ENCODE measurements at regions not wholly inside any gene's neighbourhood (a gene's known extent, or its start where the extent isn't known, plus 50 kb on each side); places are given as distances from the start of the nearest gene placed in this dataset.

GRCh38 chr2:66849153-66849755 is 414.3 kb downstream of the MEIS1 start:
- no peak for DNase-seq (ENCODE audit: low spot score)

GRCh38 chr2:66850376-66850775 is 415.5 kb downstream of the MEIS1 start:
- DNase-seq (ENCODE audit: low spot score), result no peak

DNA sequence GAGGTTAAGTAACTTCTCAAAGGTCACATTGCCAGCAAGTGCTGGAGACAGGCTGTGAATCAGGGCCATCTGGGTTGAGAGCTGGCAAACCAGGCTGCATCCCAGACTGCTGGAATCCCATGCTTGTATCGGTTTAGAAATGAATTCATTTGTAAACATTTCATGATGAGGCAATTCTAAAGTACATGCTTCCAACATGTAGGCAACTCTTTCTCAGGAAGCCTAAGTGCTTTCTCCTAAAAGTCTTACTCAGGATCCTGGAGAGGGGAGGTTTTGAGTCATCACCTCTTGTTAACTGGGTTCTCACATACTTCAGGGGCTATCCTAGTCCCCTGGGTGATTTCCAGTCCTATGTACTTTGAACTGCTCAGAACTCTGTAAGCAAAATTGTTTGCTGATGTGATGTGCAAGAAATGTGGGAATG is 416.5 kb downstream of the MEIS1 start:
- no peak for DNase-seq (ENCODE audit: low spot score)

GRCh38 chr2:66852953-66853352 is 418.0 kb downstream of the MEIS1 start:
- no peak for DNase-seq (ENCODE audit: low spot score)

- no peak for DNase-seq (ENCODE audit: low spot score)
These were observed 418.7 kb downstream of the MEIS1 start for GRCh38 chr2:66853585-66853984.

DNA sequence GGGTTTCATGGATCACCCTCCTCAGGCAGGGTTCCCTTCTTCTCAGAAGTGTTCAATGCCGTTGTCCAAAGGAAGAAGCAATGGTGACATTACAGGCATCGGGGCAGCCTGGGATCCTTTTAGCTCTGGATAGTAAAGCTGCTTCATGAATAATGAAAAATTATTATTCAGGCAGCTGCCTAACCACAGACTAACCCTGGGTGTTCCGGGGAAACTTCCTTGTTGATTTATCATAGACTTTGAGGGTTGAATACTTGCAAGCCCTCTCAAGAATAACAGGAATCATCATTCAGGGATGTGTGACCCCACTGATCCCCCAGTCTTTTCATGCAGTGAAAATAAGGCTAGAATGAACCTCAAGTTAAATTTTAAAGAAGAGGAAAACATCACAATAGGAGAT is 419.4 kb downstream of the MEIS1 start:
- no peak for DNase-seq (ENCODE audit: low spot score)

GRCh38 chr2:66862885-66863650 is 428.1 kb downstream of the MEIS1 start:
- DNase-seq (ENCODE audit: low spot score), result no peak

GRCh38 chr2:66865161-66865560 is 430.2 kb downstream of the MEIS1 start:
- DNase-seq (ENCODE audit: low spot score), result no peak

GRCh38 chr2:66866331-66867062 is 431.6 kb downstream of the MEIS1 start:
- DNase-seq (ENCODE audit: low spot score), result no peak

DNA sequence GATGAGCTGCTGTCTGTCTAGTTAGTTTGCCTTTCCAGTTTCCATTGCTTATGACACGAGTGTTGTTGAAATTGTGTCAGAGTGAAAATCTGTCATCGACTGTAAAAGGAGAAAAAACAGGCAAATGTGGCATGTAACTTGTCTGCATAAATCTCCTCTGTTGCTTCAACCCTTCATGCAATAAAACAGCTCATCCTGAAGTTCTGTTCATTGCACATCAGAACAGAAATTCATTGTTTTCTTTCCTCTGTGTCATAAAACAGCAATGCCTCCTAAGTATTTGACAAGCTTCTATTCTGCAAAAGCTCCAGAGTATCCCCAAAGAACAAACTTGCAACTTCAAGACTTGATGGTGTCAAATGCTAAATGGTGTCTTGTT is 432.1 kb downstream of the MEIS1 start:
- no peak for DNase-seq (ENCODE audit: low spot score)

- DNase-seq (ENCODE audit: low spot score), result no peak
These were observed 434.2 kb downstream of the MEIS1 start for GRCh38 chr2:66869076-66869475.

GRCh38 chr2:66872081-66872985 is 437.4 kb downstream of the MEIS1 start:
- DNase-seq (ENCODE audit: low spot score), result no peak

- no peak for DNase-seq (ENCODE audit: low spot score)
These were observed 438.2 kb downstream of the MEIS1 start for GRCh38 chr2:66872986-66873754.

DNA sequence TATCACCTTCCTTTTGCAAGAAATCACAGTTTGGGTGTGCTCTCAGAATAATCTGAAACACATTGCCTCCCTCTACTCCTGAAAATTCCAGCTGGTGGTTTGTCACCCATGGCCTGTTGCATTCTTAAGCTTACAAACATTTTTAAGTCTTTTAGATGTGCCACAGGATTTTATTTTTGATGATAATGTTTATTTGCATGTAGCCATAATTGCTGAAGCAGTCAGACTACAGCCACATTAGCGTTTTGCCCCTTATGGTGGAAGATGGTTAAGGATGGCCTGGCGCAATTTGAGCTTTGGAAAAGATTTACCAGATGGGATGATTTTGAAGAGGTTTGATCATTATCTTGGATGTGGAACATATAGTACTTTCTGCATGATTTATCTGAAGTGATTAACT is 439.5 kb downstream of the MEIS1 start:
- no peak for DNase-seq (ENCODE audit: low spot score)

GRCh38 chr2:66875941-66876462 is 441.1 kb downstream of the MEIS1 start:
- DNase-seq (ENCODE audit: low spot score), result no peak

GRCh38 chr2:66885775-66886383 is 451.0 kb downstream of the MEIS1 start:
- no peak for DNase-seq (ENCODE audit: low spot score)

DNA sequence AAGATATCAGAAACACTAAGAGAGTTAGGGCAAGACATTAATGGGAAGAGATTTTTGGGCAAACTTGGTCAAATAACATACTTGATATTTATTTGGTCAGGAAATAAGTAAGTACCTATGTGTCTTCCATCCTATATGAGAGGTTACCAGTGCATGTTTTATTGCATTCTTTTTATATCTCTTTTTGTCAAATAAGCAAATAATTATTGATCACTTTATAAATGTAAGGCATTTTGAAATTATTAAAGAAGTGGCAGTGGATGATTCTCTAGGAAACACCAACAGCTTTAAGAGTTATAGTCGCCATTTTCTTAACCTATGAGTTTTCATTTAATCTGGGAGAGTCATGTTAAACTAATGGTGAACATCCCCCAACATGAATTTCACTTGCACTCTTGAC is 453.3 kb downstream of the MEIS1 start:
- DNase-seq (ENCODE audit: low spot score), result no peak

- no peak for DNase-seq (ENCODE audit: low spot score)
These were observed 454.1 kb downstream of the MEIS1 start for GRCh38 chr2:66888791-66889631.

GRCh38 chr2:66889632-66889882 is 454.6 kb downstream of the MEIS1 start:
- DNase-seq (ENCODE audit: low spot score), result no peak

DNA sequence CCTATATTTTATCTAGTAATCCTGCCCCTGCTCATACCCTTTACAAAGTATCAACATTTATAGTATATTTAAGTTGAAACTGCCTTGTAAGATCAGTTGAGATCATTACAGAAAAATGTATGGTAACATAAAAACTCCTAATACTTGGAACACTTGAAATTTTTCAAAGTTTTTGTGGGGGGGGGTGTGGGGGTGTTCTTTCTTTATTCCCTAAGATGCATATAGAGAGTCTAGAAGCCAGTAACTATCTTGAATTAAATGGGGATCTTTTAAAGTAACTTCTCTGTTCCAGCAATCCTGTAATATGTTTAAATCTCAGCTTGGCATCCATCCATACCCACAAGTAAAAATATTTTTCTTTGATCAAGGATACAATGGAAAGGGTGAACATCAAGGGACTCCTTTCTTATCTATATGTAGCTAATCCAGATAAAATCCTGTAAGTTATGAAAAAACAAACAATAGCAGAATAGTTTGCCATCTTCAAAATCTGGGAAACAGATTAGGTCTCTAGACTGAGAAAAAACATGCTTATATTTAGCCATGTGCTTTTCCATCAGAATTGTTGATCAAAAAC is 455.3 kb downstream of the MEIS1 start:
- no peak for DNase-seq (ENCODE audit: low spot score)

Measured in LoVo (cell line).